NCI-H446 treated with DMSO at 0.1 percent for 48 hours (cell line): ENCODE measurements at regions not wholly inside any gene's neighbourhood (a gene's known extent, or its start where the extent isn't known, plus 50 kb on each side); places are given as distances from the start of the nearest gene placed in this dataset.
"Not testable (repeated sequence)": the region's sequence is repeated elsewhere in the genome, so short reads cannot be mapped to it uniquely, and the experiment has no call there.

Experiments used
- DNase-seq: peaks from one replicate; lab custom pipeline; 2025; lab: John Stamatoyannopoulos, UW

DNA sequence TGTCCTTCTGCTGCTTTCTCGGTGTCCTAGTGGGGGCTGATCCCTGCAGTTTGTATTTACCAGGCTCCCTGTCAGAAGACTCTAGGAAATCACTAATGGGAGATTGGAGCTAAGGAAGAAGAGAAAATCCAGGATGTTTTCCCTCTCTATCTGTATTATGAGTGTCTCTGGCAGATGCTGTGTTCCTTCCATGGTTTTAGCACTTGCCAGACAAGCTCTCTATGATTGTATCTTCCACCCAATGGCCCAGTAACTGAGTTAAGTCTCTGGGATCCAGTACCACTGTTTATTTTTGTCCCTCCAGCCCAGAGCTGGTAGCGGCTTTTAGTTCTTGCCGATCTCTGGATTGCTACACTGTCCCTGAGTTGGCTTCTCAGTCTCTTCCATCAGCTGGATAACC lies 494.8 kb upstream of the SLC39A10 start:
- no peak for DNase-seq

DNA sequence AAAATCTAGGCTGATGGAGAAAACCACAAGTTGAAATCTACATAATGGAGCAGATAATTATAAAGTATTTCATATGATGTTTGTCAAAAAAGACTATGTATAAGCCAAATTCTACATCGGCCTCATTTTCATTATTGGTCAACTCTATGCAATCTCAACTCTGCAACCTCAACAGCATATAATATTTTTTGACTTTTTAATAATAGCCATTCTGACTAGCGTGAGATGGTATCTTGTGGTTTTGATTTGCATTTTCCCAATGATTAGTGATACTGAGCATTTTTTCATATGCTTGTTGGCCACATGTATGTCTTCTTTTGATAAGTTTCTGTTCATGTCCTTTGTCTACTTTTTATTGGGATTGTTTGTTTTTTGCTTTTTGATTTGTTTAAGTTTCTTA lies 496.1 kb upstream of the SLC39A10 start:
- DNase-seq = no peak

DNA sequence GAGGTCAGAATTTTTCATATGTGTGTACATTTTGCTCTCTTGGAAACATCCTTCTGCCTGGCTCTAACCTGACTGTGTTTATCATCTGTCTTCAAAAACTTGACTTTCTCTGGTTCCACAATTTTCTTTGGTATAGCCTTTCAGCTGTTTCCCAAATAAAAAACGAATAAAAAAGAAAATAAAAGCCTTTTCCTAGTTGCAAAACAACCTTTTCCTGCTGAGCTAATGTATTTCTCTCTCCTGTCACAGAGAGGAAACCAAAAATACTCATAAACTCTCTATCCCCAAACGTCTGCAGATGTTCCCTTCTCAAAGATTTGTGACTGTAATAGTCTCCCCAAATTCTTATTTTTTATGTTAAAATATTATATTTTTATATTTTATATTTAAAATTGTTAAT lies 505.3 kb upstream of the SLC39A10 start:
- no peak for DNase-seq

DNA sequence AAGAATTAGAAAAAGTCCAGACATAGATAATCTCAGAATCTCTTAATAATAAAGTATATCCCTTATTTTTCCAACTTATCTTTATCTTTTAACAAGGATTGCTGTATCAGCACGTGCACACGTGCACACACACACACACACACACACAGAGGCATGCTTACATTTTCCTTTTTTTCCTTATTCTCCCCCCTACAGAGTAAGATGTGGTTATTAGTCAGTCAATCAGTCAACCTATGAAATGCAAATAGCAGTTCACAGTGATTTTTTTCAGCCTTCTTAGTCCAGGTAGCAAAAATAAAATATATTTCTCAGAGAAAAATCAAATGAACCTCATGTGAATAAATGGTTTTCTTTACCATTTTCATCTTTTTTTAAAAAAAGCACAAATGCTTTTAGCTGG lies 506.2 kb upstream of the SLC39A10 start:
- no peak for DNase-seq

DNA sequence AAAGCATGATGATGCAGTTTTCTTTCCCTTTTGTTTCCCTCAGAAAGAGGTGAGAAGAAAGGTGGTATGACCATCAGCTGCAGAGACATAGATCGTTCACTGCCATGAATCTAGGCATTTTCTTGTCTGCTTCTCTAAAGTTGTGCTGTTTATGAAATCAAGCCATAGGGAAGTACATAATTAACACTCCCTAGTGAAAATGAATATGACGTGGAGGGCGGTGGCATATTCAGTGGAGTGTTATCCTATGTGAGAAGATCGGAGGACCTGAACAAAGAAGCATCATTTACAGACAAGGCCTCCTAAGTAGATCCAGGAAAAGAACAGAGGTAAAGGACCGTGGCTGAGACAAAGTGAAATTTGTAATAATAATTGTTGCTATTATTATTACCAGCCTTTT lies 509.0 kb upstream of the SLC39A10 start:
- DNase-seq = no peak

DNA sequence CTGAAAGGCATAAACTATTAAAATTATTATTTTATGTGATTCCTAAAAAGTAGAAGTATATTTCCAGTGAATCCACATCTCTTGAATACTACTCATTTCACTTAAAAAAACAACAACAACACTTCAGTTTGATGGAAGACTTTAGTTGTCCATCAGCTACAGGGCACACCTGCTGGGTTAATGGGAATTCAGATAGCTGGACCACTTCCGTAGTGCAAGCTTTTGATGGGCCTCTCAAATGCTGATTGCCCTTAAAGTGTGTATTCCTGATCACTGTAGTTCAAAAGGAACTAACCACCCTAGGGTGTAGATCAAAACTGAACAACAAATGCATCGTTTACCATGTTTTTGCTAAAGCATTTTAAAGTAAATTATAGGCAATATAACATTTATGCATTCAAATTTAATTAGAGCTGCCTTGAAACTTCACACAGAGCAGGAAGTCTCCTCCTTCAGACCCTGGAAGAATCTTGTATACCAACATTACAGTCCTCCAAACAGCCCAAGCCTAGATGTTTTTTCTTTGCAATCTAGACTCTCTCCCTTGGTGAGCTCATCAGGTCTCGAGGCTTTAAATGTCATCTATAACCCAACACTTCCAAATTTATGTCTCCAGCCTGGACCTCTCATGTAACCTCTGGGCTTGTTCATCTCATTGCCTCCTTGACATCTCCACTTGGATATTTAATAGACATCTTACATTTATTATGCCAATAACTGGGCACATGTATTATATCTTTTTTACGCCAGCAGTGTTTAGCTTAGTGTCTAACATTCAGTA lies 510.1 kb upstream of the SLC39A10 start:
- DNase-seq = no peak

DNA sequence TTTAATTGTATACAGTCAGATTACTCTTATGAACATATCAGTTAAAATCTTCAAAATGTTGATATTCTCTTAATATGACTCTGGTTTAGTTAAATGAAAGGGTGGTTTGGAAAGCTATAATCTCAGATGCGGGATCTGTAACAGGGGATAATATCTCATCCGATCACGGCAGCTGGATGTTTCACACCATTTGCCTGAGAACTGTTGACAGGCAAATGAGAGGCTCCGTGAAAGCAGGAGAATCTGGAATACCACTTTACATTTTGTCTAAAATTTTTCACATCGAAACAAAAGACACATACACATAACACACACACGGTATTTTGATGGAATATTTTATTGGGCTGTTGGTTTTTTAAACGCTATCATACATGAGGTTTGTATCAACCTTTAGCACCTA lies 518.6 kb upstream of the SLC39A10 start:
- DNase-seq = no peak

DNA sequence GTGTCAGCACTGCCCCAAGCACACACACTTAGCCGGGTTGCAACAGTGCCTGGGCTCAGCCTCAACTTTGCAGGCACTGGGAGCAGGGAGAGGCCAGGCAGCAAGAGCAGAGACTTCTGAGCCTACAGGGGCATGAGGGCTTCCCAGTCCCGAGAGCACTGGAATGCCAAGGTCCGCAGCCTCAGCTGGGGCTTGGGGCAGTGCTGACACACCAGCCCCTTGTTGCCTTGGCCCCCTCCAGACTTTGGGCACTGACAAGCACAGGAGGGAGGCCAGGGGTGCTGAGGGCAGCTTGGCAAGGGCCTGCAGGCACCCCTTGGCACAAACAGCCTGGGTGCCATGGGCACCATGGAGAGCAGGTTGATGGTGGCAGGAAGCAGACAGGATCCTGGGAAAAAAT lies 531.1 kb upstream of the SLC39A10 start:
- not testable (repeated sequence) for DNase-seq

DNA sequence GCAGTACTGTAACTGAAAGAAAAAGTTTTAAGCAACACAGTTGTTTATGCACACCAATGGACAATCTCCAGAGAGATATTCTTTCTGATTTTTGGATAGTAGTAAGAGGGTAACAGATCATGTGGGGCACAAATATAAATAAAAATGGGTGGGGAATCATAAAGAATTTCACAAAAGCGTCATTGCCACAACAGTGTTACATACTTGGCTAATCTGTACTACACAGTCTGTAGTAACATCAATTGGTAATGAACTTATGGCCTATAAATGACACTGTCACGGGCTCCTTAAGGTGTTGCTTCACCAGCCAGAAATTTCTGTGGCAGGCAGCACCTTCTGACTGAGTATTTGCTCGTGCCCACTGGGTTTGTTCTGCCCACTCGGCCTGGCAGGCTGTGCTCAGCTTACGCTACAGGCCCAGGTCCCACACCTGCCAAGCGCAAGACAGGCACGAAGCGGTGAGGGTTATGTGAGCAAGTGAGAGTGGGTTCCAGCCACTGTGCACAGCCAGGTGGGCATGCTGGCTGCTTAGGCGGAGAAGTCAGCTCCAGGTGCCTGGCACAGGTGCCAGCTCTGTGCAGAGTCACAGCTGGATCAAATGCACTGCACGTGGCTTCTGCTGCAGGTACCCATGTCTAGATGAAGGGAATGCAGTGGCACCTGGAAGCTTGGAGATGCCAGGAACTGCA lies 532.5 kb upstream of the SLC39A10 start:
- no peak for DNase-seq

DNA sequence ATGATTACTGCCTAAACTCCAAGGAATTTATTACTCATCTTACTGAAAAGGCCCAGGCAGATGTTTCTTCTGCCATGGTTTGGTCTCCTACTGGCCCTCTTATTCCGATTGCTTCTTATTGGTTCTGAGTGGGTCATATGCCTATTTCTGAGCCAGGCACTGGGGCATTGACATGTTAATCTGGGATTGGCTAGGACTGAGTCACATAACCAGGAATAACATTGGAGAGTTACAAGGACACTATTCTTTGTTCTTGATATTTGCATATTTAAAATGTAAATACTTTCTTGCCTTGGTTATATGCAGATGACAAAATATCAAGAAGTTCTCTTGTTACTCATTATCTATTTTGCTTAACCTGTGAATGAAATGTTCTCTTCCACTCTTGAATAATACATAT lies 534.4 kb upstream of the SLC39A10 start:
- no peak for DNase-seq

DNA sequence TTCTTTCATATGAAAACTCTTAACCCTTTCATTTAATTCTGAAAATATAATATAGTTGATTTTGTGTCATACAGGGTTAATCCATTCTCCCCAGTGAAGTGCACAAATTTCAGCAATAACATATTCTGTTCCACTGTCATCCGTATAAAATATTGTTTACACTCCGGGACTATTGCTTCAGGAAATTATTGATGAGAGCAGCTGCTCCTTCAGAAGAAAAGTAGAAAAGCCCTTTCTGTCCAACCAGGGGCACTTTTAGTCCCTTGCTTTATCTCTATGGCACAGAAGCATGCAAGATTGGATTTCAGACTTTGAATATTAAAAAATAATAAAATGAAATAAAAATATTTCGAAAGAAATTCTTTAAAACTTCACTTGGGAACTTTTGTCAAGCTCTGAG lies 535.7 kb upstream of the SLC39A10 start:
- DNase-seq = no peak

DNA sequence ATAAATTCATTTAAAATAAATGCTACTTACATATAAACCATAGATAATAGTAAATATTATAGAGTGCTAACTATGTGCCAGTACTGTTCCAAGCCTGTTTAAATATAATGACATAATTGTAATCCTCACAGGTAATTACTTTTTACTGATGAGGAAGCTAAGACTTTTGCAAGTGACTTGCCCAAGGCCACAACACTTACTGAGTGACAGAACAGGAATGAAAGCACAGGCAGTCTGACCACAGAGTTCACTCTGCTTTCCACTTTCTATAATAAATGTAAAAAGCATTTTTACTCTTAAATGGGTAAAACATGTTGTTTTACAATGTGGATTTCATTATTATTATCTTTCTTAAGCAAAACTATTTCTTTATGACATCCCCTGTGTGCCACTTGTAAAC lies 537.8 kb upstream of the SLC39A10 start:
- DNase-seq = no peak

DNA sequence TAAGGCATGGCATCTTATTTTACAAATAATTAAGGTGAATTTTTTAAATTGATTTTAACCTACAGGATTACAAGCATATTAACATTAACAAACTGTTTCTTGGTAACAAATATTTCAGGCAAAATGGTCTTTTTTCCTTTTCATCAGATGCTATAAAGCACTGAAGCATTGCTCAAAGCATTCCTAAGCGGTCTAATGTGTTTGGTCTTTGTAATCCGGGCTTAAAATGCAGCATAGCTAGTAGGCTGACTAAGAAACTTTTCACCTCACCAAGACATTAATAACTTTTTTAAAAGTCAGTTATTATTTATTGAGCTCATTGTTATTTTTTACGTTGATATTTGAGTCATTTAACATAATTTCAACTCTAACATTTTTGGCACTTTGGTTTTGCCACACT lies 538.8 kb upstream of the SLC39A10 start:
- DNase-seq = no peak

DNA sequence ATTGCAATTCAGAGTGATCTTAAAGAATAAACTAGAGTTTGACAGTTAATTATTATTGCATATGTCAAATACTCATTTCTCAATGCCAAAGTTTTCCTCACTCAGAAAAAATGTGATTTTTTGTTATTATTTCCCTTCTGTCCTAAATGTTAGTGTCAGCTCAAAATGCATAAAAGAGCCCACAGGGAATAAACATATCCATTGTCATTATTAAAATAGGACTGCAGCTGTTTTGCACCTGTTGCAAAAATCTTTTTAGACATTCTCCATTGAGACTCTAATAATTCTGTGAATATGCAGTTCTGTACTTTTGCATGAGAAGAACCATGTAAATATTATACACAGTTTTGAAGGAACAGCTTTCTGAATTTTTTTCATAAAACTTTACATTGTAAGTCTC lies 540.0 kb upstream of the SLC39A10 start:
- no peak for DNase-seq

DNA sequence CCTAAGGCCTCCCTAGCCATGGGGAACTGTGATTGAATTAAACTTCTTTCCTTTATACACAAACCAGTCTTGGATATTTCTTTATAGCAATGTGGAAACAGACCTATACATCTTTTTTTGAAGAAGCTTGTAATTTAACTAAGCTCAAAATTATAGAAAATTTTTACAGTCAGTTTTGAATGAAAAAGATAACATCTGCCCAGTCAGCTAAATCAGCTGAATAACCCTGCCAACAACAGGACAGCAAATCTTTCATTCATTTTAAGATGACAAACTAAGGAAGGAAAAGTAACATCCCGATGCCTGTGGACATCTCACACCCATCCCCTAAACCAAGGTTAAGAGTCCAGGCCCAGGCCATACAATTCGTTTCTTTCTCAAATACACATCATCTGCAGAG lies 541.3 kb upstream of the SLC39A10 start:
- DNase-seq = no peak

DNA sequence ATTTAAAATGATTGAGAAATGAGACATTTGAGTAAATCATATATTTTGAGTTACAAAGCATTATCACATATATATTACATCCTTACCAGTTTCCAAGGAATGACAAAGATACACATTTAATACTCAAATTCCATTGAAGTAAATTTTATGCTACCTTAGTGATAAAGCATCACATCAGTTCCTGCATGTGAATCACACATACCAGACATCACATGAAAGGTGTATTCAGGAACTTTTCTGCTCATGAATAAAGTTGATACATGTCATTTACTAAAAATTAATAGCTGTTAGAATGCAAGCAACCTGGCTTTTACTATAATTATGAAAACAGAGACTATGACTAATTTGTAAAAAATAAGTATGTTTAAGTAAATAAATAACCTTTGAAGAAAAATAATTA lies 548.8 kb upstream of the SLC39A10 start:
- DNase-seq = no peak

DNA sequence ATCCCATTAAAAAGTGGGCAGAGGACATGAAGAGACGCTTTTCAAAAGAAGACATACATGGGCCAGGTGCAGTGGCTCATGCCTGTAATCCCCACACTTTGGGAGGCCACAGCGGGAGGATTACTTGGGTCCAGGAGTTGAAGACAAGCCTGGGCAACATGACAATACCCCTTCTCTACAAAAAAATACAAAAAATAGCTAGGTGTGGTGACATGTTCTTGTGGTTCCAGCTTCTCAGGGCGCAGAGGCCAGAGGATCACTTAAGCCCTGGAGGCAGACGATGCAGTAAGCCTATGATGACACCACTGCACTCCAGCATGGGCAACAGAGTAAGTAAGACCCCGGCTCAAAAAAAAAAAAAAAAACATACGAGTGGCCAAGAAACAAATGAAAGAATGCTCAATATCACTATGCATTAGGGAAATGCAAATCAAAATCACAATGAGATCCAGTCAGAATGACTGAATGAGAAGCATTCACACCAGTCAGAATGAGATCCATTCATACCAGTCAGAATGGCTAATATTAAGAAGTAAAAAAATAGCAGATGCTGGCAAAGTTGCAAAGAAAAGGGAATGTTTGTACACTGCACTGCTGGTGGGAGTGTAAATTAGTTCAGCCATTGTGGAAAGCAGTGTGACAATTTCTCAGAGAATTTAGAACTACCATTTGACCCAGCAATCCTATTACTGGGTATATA lies 550.2 kb upstream of the SLC39A10 start:
- DNase-seq = no peak

DNA sequence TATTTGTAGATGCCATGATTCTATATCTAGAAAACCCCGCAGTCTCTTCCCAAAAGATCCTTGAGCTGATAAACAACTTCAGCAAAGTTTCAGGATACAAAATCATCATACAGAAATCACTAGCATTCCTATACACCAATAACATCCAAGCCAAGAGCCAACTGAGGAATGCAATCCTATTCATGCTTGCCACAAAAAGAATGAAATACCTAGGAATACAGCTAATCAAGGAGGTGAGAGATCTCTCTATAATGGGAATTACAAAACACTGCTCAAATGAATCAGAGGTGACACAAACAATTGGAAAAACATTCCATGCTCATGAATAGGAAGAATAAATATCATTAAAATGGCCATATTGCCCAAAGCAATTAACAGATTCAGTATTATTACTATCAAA lies 551.4 kb upstream of the SLC39A10 start:
- DNase-seq = no peak

DNA sequence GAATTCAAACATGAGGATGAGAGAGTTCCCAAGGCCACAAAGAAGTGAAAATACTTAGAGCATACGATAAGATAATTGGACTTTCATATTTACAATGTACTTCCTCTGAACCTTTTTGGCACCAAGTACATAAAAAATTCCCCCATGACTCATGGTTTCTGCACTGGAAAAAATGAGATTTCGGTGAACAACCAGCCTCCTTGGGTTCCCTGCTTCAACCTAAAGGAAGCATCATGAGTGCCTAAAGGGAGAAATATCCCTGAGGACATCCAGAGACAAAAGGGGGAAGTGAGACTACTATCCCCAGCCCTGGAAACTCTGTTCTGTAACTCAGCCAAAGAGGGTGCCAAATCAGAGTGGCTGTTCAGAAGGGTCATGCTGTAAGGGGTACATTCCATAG lies 562.7 kb upstream of the SLC39A10 start:
- DNase-seq = peak; percentile 29

DNA sequence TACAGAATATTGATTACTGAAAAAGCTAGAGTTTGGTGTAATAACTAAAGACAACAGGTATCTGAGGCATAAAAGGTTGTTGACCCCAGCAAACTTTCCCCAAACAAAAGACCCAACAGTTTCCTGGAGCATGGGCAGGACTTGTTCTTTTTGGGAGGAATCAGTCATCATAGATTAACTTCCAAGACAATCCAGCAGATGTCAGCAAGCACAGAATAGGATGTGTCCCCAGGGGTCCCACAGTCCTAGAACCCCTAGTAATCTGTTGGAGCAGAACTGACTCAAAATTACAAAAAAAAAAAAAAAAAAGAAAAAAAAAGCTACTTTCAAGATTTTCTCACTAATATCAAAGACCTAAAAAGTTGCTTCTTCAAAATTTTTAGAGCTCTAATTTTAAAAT lies 564.7 kb upstream of the SLC39A10 start:
- no peak for DNase-seq

DNA sequence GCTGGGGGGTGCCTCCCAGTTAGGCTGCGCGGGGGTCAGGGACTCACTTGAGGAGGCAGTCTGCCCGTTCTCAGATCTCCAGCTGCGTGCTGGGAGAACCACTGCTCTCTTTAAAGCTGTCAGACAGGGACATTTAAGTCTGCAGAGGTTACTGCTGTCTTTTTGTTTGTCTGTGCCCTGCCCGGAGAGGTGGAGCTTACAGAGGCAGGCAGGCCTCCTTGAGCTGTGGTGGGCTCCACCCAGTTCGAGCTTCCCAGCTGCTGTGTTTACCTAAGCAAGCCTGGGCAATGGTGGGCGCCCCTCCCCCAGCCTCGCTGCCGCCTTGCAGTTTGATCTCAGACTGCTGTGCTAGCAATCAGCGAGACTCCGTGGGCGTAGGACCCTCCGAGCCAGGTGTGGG lies 584.2 kb upstream of the SLC39A10 start:
- not testable (repeated sequence) for DNase-seq

DNA sequence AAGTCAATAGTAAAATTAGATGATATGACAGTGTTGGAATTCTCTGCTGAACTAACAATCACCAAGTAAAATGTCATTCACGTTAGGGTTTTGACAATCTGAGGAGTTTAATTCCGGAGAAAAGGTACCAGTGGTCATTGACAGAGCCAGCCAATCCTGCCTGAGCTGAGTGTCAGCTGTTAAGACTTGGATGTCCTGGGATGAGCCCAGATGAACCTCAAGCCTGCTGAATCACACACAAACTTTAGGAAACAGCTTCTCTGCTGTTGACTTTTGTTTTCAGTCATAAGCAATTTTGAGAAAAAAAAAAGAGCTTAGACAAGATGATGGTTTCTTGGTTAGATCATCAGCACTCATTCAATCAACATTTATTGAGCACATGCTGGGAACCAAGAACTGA lies 600.0 kb upstream of the SLC39A10 start:
- no peak for DNase-seq

DNA sequence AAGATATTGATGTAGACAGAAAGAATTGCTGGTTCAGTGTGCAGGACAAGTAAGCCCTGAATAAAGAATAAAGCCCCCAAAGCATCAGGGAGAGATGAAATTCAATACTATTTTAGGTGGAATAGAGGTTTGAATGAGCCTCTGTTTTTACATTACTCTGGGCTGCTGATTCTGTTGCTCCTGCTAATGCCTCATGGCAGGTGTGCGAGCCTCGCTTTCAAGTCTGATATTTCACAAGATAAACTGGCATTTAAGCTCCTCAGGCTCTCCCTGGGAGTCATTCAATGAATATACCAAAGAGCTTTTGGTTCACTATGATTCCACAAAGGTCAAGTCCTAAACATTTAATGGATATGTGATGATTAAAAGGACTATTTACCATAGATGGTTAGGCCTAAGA lies 601.0 kb upstream of the SLC39A10 start:
- no peak for DNase-seq
